NB4 (cell line): ENCODE measurements at regions not wholly inside any gene's neighbourhood (a gene's known extent, or its start where the extent isn't known, plus 50 kb on each side); places are given as distances from the start of the nearest gene placed in this dataset.

Experiments used
- CTCF ChIP-seq: IDR thresholded peaks from one replicate; pipeline ENCODE4 v1.5.1; 2012; ENCODE audit warnings: low read depth, low read length
- MAX ChIP-seq: IDR thresholded peaks from 2 replicates; pipeline ENCODE4 v1.6.1; 2011; ENCODE audit warnings: low read depth, low read length
- MYC ChIP-seq: IDR thresholded peaks from 2 replicates; pipeline ENCODE4 v1.6.1; 2011; ENCODE audit warnings: low read depth, low read length
- POLR2A ChIP-seq: IDR thresholded peaks from 2 replicates; pipeline ENCODE4 v1.6.1; 2011; ENCODE audit warnings: mild to moderate bottlenecking; ENCODE audit not compliant: insufficient read length; ENCODE audit errors: extremely low read depth

- no peak for TF ChIP-seq CTCF
- no peak for TF ChIP-seq MAX
- TF ChIP-seq POLR2A, result no peak
- TF ChIP-seq MYC, result no peak
These were observed 205.1 kb downstream of the NXPE2 start for GRCh38 chr11:114883472-114883871.
